ENCODE measurements at regions not wholly inside any gene's neighbourhood (a gene's known extent, or its start where the extent isn't known, plus 50 kb on each side); places are given as distances from the start of the nearest gene placed in this dataset.

GRCh38 chr5:84859056-84859455 lies 474.4 kb upstream of the EDIL3 start:
- no peak overlapping the region for H3K27ac ChIP-seq (ENCODE audit: poor library complexity, severe bottlenecking)
- no peaks in the 10 kb centered on the region for H3K4me1 ChIP-seq (ENCODE audit: insufficient read depth, poor library complexity, severe bottlenecking)
- H3K4me3 ChIP-seq (ENCODE audit: severe bottlenecking): no peak overlapping the region
- no peaks in the 10 kb centered on the region for H3K36me3 ChIP-seq (ENCODE audit: low read depth)
- ATAC-seq (ENCODE audit: low read depth) (no peak), DNase-seq (ENCODE audit: low spot score) (no peak)
- TF ChIP-seq CTCF (IDR thresholded peaks at IDR 0.05; ENCODE audit: poor library complexity, severe bottlenecking): no peak
- H3K9me3 ChIP-seq (ENCODE audit: severe bottlenecking): no peaks in the 10 kb centered on the region
- H3K27me3 ChIP-seq (ENCODE audit: insufficient read depth, poor library complexity, severe bottlenecking): peaks cover 7% of the 10 kb centered on the region

GRCh38 chr5:84831701-84832100 lies 447.0 kb upstream of the EDIL3 start:
- Histone ChIP-seq H3K9me3 (ENCODE audit: severe bottlenecking) (no peaks in the 10 kb centered on the region), H3K27me3 (ENCODE audit: insufficient read depth, poor library complexity, severe bottlenecking) (no peaks in the 10 kb centered on the region), H3K36me3 (ENCODE audit: low read depth) (no peaks in the 10 kb centered on the region), H3K27ac (ENCODE audit: poor library complexity, severe bottlenecking) (no peak overlapping the region), H3K4me3 (ENCODE audit: severe bottlenecking) (no peak overlapping the region), H3K4me1 (ENCODE audit: insufficient read depth, poor library complexity, severe bottlenecking) (no peaks in the 10 kb centered on the region)
- no peak for TF ChIP-seq CTCF (IDR thresholded peaks at IDR 0.05; ENCODE audit: poor library complexity, severe bottlenecking)
- peak; percentile 40; the same call in 1 of the 3 replicates for ATAC-seq (ENCODE audit: low read depth)
- DNase-seq (ENCODE audit: low spot score): no peak

DNA sequence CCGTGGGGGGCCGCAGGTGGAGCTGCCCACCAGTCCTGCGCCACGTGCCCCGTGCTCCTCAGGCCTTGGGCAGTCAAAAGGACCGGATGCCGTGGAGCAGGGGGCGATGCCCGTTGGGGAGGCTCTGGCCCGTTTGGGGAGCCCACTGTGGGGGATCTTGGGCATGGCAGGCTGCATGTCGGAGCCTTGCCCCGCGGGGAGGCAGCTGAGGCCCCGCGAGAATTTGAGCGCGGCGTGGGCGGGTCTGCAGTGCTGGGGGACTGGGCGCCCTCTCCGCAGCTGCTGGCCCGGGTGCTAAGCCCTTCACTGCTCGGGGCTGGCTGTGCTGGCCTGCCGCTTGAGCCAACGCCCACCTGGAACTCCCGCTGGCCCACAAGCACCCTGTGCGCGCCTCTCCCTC lies 445.6 kb upstream of the EDIL3 start:
- DNase-seq (ENCODE audit: low spot score) (no peak), ATAC-seq (ENCODE audit: low read depth) (no peak)
- no peaks in the 10 kb centered on the region for H3K9me3 ChIP-seq (ENCODE audit: severe bottlenecking)
- no peak overlapping the region for H3K4me3 ChIP-seq (ENCODE audit: severe bottlenecking)
- H3K27me3 ChIP-seq (ENCODE audit: insufficient read depth, poor library complexity, severe bottlenecking): peaks cover 5% of the 10 kb centered on the region
- no peaks in the 10 kb centered on the region for H3K4me1 ChIP-seq (ENCODE audit: insufficient read depth, poor library complexity, severe bottlenecking)
- TF ChIP-seq CTCF (IDR thresholded peaks at IDR 0.05; ENCODE audit: poor library complexity, severe bottlenecking): no peak
- no peak overlapping the region for H3K27ac ChIP-seq (ENCODE audit: poor library complexity, severe bottlenecking)
- no peaks in the 10 kb centered on the region for H3K36me3 ChIP-seq (ENCODE audit: low read depth)

DNA sequence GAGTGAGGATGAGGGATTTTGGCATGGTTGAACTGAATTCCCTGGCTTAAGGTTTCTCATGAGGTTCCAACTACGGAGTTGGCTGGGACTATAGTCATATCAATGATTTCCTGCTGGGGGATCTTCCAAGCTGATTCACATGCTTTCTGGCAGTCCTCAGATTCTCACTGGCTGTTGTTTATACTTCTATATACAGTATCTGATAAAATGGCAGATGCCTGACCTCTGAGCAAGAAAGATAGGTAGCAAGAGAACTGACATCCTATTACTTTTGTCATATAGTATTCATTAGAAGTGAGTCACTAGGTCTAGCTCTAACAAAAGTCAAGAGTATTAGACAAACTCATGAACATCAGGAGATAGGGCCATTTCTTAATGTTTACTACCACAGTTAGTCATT lies 440.9 kb upstream of the EDIL3 start:
- ATAC-seq (ENCODE audit: low read depth): 0 out of 3 replicates have a peak, but pooled peaks have one; percentile 14
- peaks cover 14% of the 10 kb centered on the region for H3K27me3 ChIP-seq (ENCODE audit: insufficient read depth, poor library complexity, severe bottlenecking)
- no peak overlapping the region for H3K4me3 ChIP-seq (ENCODE audit: severe bottlenecking)
- DNase-seq (ENCODE audit: low spot score): no peak
- H3K4me1 ChIP-seq (ENCODE audit: insufficient read depth, poor library complexity, severe bottlenecking): no peaks in the 10 kb centered on the region
- H3K9me3 ChIP-seq (ENCODE audit: severe bottlenecking): no peaks in the 10 kb centered on the region
- no peaks in the 10 kb centered on the region for H3K36me3 ChIP-seq (ENCODE audit: low read depth)
- no peak overlapping the region for H3K27ac ChIP-seq (ENCODE audit: poor library complexity, severe bottlenecking)
- TF ChIP-seq CTCF (IDR thresholded peaks at IDR 0.05; ENCODE audit: poor library complexity, severe bottlenecking): no peak

DNA sequence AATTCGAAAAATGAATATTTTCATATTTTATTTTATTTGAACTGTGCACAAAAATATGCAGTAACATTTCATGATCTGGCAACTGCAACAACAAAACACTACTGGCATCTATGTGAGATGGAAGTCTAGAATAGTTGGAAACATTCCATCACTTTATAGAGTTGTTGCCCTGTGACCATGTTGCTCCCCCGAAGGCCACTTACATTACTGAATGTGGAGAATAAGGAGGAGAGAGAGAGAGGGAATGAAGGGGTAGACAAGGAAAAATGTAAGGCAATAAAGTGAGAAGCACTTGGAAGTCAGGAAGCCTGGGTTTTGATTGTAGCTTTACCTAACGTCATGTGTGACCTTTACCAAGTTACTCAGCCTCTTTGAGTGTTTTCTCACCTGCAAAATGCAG lies 437.2 kb upstream of the EDIL3 start:
- ATAC-seq (ENCODE audit: low read depth) (no peak), DNase-seq (ENCODE audit: low spot score) (no peak)
- no peaks in the 10 kb centered on the region for H3K36me3 ChIP-seq (ENCODE audit: low read depth)
- H3K9me3 ChIP-seq (ENCODE audit: severe bottlenecking): no peaks in the 10 kb centered on the region
- no peak for TF ChIP-seq CTCF (IDR thresholded peaks at IDR 0.05; ENCODE audit: poor library complexity, severe bottlenecking)
- no peak overlapping the region for H3K27ac ChIP-seq (ENCODE audit: poor library complexity, severe bottlenecking)
- peaks cover 19% of the 10 kb centered on the region for H3K27me3 ChIP-seq (ENCODE audit: insufficient read depth, poor library complexity, severe bottlenecking)
- H3K4me1 ChIP-seq (ENCODE audit: insufficient read depth, poor library complexity, severe bottlenecking): no peaks in the 10 kb centered on the region
- H3K4me3 ChIP-seq (ENCODE audit: severe bottlenecking): no peak overlapping the region
